Astrocyte (in vitro differentiated cells and primary cell): ENCODE measurements at regions not wholly inside any gene's neighbourhood (a gene's known extent, or its start where the extent isn't known, plus 50 kb on each side); places are given as distances from the start of the nearest gene placed in this dataset.
"Not testable (repeated sequence)": the region's sequence is repeated elsewhere in the genome, so short reads cannot be mapped to it uniquely, and the experiment has no call there.

Experiments used
- DNase-seq: peaks from one replicate; pipeline ENCODE4 v3.0.0-alpha.2; 2010; ENCODE audit warnings: low read depth
- FAIRE-seq: peaks from 2 replicates; lab custom pipeline; 2011; peaks lifted over from hg19 to GRCh38; lab: Jason Lieb, UNC
- H2AFZ ChIP-seq: 2 replicates; pipeline ENCODE4 v1.6.0; 2012; ENCODE audit warnings: low read depth, low read length, inconsistent platforms
- H3K27ac ChIP-seq: 2 replicates; pipeline ENCODE4 v1.5.1; 2011; ENCODE audit warnings: low read depth, low read length, inconsistent platforms
- H3K27me3 ChIP-seq: 2 replicates; pipeline ENCODE4 v1.6.0; 2011; ENCODE audit warnings: low read length, inconsistent platforms; ENCODE audit not compliant: insufficient read depth
- H3K36me3 ChIP-seq: 2 replicates; pipeline ENCODE4 v1.5.1; 2011; ENCODE audit warnings: low read length, inconsistent platforms; ENCODE audit not compliant: insufficient read depth
- H3K4me1 ChIP-seq: 2 replicates; pipeline ENCODE4 v1.5.1; 2011; ENCODE audit warnings: low read length, inconsistent platforms; ENCODE audit not compliant: insufficient read depth
- H3K4me2 ChIP-seq: 2 replicates; pipeline ENCODE4 v1.6.0; 2012; ENCODE audit warnings: low read length, inconsistent platforms
- H3K4me3 ChIP-seq: 2 replicates; pipeline ENCODE4 v1.5.1; 2011; ENCODE audit warnings: low read depth, mild to moderate bottlenecking, low read length, inconsistent platforms; ENCODE audit not compliant: insufficient read depth
- H3K79me2 ChIP-seq: 2 replicates; pipeline ENCODE4 v1.6.0; 2012; ENCODE audit warnings: mild to moderate bottlenecking, low read length, inconsistent platforms; ENCODE audit not compliant: insufficient read depth
- H3K9ac ChIP-seq: 2 replicates; pipeline ENCODE4 v1.6.0; 2012; ENCODE audit warnings: mild to moderate bottlenecking, low read length, inconsistent platforms
- H3K9me3 ChIP-seq: 2 replicates; pipeline ENCODE4 v1.5.1; 2012; ENCODE audit warnings: low read depth, mild to moderate bottlenecking, low read length, inconsistent platforms; ENCODE audit not compliant: insufficient read depth
- H4K20me1 ChIP-seq: 2 replicates; pipeline ENCODE4 v1.6.0; 2012; ENCODE audit warnings: low read length, inconsistent platforms; ENCODE audit not compliant: insufficient read depth
- H3K27ac Mint-ChIP-seq: one replicate; pipeline ENCODE4 v1.8.0; 2021; ENCODE audit warnings: mild to moderate bottlenecking, mixed read lengths; ENCODE audit not compliant: unreplicated experiment
- H3K27me3 Mint-ChIP-seq: one replicate; pipeline ENCODE4 v1.8.0; 2021; ENCODE audit warnings: low read depth, mixed read lengths; ENCODE audit not compliant: unreplicated experiment
- H3K36me3 Mint-ChIP-seq: one replicate; pipeline ENCODE4 v1.8.0; 2021; ENCODE audit warnings: low read depth, mixed read lengths; ENCODE audit not compliant: unreplicated experiment
- H3K4me1 Mint-ChIP-seq: one replicate; pipeline ENCODE4 v1.8.0; 2021; ENCODE audit warnings: low read depth, mixed read lengths; ENCODE audit not compliant: unreplicated experiment
- H3K4me3 Mint-ChIP-seq: one replicate; pipeline ENCODE4 v1.8.0; 2021; ENCODE audit warnings: mild to moderate bottlenecking, moderate library complexity, mixed read lengths; ENCODE audit not compliant: unreplicated experiment
- H3K9me3 Mint-ChIP-seq: one replicate; pipeline ENCODE4 v1.8.0; 2021; ENCODE audit warnings: mild to moderate bottlenecking, mixed read lengths; ENCODE audit not compliant: unreplicated experiment
- EZH2 ChIP-seq: IDR thresholded peaks from 2 replicates; pipeline ENCODE4 v1.6.1; 2012; ENCODE audit warnings: mild to moderate bottlenecking, low read length, inconsistent platforms; ENCODE audit not compliant: insufficient read depth
- TF ChIP-seq, protein P1 (sequence below): IDR thresholded peaks from 2 replicates; pipeline ENCODE4 v1.5.1; 2011; ENCODE audit warnings: low read depth, mild to moderate bottlenecking, inconsistent platforms, low read length, moderate library complexity; ENCODE audit not compliant: insufficient read depth

DNA sequence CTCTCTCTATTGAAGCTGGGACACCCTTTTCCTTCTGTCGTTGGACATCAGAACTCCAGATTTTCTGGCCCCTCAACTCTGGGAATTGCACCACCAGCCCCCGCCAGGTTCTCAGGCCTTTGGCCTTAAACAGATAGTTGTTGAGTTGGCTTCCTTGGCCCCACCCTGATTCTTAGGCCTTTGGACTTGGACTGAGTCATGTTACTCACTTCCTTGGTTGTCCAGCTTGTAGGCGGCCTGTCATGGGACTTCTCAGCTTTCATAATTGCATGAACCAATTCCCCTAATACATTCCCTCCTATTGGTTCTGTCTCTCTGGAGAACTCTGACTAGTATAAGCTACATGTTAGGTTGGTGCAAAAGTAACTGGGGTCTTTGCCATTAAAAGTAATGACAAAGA lies 195.7 kb downstream of the GPAT3 start:
- Mint-ChIP-seq H3K36me3 (no peaks in the 10 kb centered on the region), H3K4me1 (no peaks in the 10 kb centered on the region), H3K4me3 (no peak overlapping the region), H3K27ac (no peak overlapping the region), H3K27me3 (peaks cover 5% of the 10 kb centered on the region), H3K9me3 (peaks cover 6% of the 10 kb centered on the region)
- no peaks in the 10 kb centered on the region for H3K9me3 ChIP-seq
- H3K36me3 ChIP-seq = no peaks in the 10 kb centered on the region
- H3K4me1 ChIP-seq = no peaks in the 10 kb centered on the region
- no peaks in the 10 kb centered on the region for H3K27me3 ChIP-seq
- H3K79me2 ChIP-seq = no peaks in the 10 kb centered on the region
- no peak overlapping the region for H2AFZ ChIP-seq
- no peak overlapping the region for H3K4me3 ChIP-seq
- FAIRE-seq (no peak), DNase-seq (no peak)
- TF ChIP-seq EZH2 = no peak
- TF ChIP-seq, protein P1, sequence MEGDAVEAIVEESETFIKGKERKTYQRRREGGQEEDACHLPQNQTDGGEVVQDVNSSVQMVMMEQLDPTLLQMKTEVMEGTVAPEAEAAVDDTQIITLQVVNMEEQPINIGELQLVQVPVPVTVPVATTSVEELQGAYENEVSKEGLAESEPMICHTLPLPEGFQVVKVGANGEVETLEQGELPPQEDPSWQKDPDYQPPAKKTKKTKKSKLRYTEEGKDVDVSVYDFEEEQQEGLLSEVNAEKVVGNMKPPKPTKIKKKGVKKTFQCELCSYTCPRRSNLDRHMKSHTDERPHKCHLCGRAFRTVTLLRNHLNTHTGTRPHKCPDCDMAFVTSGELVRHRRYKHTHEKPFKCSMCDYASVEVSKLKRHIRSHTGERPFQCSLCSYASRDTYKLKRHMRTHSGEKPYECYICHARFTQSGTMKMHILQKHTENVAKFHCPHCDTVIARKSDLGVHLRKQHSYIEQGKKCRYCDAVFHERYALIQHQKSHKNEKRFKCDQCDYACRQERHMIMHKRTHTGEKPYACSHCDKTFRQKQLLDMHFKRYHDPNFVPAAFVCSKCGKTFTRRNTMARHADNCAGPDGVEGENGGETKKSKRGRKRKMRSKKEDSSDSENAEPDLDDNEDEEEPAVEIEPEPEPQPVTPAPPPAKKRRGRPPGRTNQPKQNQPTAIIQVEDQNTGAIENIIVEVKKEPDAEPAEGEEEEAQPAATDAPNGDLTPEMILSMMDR = no peak
- H3K4me2 ChIP-seq = no peak overlapping the region
- H3K27ac ChIP-seq = no peak overlapping the region
- no peaks in the 10 kb centered on the region for H4K20me1 ChIP-seq
- no peak overlapping the region for H3K9ac ChIP-seq

DNA sequence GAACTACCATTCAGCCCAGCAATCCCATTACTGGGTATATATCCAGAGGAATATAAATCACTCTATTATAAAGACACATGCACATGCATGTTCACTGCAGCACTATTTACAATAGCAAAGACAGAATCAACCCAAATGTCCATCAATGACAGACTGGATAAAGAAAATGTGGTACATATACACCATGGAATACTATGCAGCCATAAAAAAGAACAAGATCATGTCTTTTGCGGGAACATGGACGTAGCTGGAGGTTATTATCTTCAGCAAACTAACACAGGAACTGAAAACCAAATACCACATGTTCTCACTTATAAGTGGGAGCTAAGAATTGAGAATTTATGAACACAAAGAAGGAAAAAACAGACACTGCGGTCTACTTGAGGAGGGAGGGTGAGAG lies 195.1 kb downstream of the GPAT3 start:
- H3K36me3 ChIP-seq, H3K27ac Mint-ChIP-seq, H3K9me3 ChIP-seq, H3K4me1 ChIP-seq, DNase-seq, H3K9me3 Mint-ChIP-seq, H3K4me1 Mint-ChIP-seq, H4K20me1 ChIP-seq, H3K79me2 ChIP-seq, H3K36me3 Mint-ChIP-seq, H3K27ac ChIP-seq, H3K27me3 Mint-ChIP-seq, H3K4me3 Mint-ChIP-seq, H2AFZ ChIP-seq, H3K4me2 ChIP-seq, H3K27me3 ChIP-seq, H3K4me3 ChIP-seq, H3K9ac ChIP-seq, FAIRE-seq: not testable (repeated sequence)

DNA sequence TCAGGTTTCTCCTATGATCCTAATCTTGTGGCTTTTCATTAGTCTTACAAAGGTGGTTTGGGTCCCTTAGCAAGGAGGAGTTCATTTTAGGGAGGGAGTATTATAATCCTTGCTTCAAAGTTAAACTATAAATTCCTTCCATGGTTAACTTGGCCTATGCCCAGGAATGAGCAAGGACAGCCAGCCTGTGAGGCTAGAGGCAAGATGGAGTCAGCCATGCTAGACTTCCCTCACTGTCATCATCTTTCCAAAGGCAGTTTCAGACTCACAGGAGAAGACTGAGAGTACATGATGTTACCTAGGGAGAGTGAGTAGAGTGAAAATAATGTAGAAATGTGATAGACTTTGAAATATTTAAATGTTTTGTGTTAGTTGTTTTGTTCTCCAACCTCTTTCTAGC lies 192.3 kb downstream of the GPAT3 start:
- no peak for TF ChIP-seq EZH2
- TF ChIP-seq, protein P1 = no peak
- Mint-ChIP-seq H3K4me1 (no peaks in the 10 kb centered on the region), H3K4me3 (no peak overlapping the region), H3K36me3 (no peaks in the 10 kb centered on the region), H3K27ac (no peak overlapping the region), H3K9me3 (peaks cover 6% of the 10 kb centered on the region), H3K27me3 (peaks cover 5% of the 10 kb centered on the region)
- Histone ChIP-seq H3K36me3 (no peaks in the 10 kb centered on the region), H2AFZ (no peak overlapping the region), H3K4me1 (no peaks in the 10 kb centered on the region), H3K27ac (no peak overlapping the region), H3K9me3 (no peaks in the 10 kb centered on the region), H3K79me2 (no peaks in the 10 kb centered on the region), H3K27me3 (no peaks in the 10 kb centered on the region), H4K20me1 (no peaks in the 10 kb centered on the region), H3K4me2 (no peak overlapping the region), H3K9ac (no peak overlapping the region), H3K4me3 (no peak overlapping the region)
- no peak for DNase-seq
- FAIRE-seq = no peak
